Ascending aorta (tissue), 2 donors: ENCODE measurements at regions not wholly inside any gene's neighbourhood (a gene's known extent, or its start where the extent isn't known, plus 50 kb on each side); places are given as distances from the start of the nearest gene placed in this dataset.

ENCODE experiments used
- DNase-seq, 2 donors: peaks; one replicate each; pipeline ENCODE4 v3.0.0-alpha.2; 2019; ENCODE audit warnings: low spot score in 2 of 2
- H3K27ac ChIP-seq, 2 donors: fragments of 200-600 bp; sonication (generic); one replicate each; pipeline ENCODE4 v1.5.1; 2016 to 2017; ENCODE audit warnings: mild to moderate bottlenecking in 1 of 2
- H3K27me3 ChIP-seq: fragments of 200-600 bp; sonication (generic); one replicate; pipeline ENCODE4 v1.5.1; 2017
- H3K36me3 ChIP-seq, 2 donors: fragments of 200-600 bp; sonication (generic); one replicate each; pipeline ENCODE4 v1.5.1; 2016
- H3K4me1 ChIP-seq, 2 donors: fragments of 200-600 bp; sonication (generic); one replicate each; pipeline ENCODE4 v1.5.1; 2016 to 2017; ENCODE audit warnings: mild to moderate bottlenecking in 1 of 2
- H3K4me3 ChIP-seq, 2 donors: fragments of 200-600 bp; sonication (generic); one replicate each; pipeline ENCODE4 v1.5.1; 2016 to 2017; ENCODE audit warnings: mild to moderate bottlenecking in 1 of 2
- H3K9me3 ChIP-seq, 2 donors: fragments of 200-600 bp; sonication (generic); one replicate each; pipeline ENCODE4 v1.5.1; 2016
- CTCF ChIP-seq, 3 experiments: fragments of 200-600 bp in 2 of 3; fragments of 450-650 bp in 1 of 3; sonication (generic) in 2 of 3; IDR thresholded peaks; one replicate each; pipeline ENCODE4 v1.5.1; 2016 to 2019; ENCODE audit warnings: antibody characterized with exemption in 3 of 3, mild to moderate bottlenecking in 1 of 3, moderate library complexity in 1 of 3
- intact Hi-C: fragments of 100-400 bp; cut with DNase I; formaldehyde crosslinking; loops from one replicate; pipeline ENCODE4 v1.15.1; 2023

DNA sequence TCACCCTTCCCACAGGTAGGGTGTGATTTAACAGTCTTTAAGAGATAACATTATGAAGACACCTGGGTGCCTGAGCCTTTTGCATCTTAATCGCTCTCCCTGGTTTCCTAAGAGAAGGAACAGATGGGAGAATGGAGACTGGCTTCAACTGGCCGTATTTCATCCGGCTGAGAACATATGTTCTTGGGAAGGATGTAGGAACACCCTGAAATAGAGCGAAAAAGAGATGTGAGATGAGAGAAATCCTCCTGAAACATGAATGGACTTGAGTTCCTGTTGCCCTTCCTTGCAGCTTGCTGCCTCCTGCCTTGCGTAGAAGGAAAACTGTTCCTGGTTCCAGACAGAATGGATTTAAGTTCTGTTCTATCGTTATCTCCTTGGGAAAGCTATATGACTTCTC lies 385.4 kb upstream of the RBFOX1 start:
- Histone ChIP-seq H3K27ac (no peak overlapping the region), H3K27me3 (no peaks in the 10 kb centered on the region), H3K36me3 (no peaks in the 10 kb centered on the region), H3K9me3 (no peaks in the 10 kb centered on the region), H3K4me1 (no peaks in the 10 kb centered on the region), H3K4me3 (no peak overlapping the region)
- TF ChIP-seq CTCF (IDR thresholded peaks at IDR 0.05), result no peak
- intact Hi-C loops, result no loop called here
- DNase-seq, result no peak

- no peak overlapping the region for H3K4me3 ChIP-seq
- TF ChIP-seq CTCF (IDR thresholded peaks at IDR 0.05), result no peak
- intact Hi-C loops, result no loop called here
- H3K4me1 ChIP-seq, result no peaks in the 10 kb centered on the region
- H3K27ac ChIP-seq, result no peak overlapping the region
- no peak for DNase-seq
- H3K27me3 ChIP-seq, result no peaks in the 10 kb centered on the region
- no peaks in the 10 kb centered on the region for H3K9me3 ChIP-seq
- H3K36me3 ChIP-seq, result no peaks in the 10 kb centered on the region
These were observed 385.8 kb upstream of the RBFOX1 start for GRCh38 chr16:6946802-6947201.

- no peaks in the 10 kb centered on the region for H3K36me3 ChIP-seq
- DNase-seq, result no peak
- no peak overlapping the region for H3K4me3 ChIP-seq
- H3K4me1 ChIP-seq, result no peaks in the 10 kb centered on the region
- intact Hi-C loops, result no loop called here
- H3K27me3 ChIP-seq, result no peaks in the 10 kb centered on the region
- no peak for TF ChIP-seq CTCF (IDR thresholded peaks at IDR 0.05)
- H3K27ac ChIP-seq, result no peak overlapping the region
- H3K9me3 ChIP-seq, result no peaks in the 10 kb centered on the region
These were observed 386.5 kb upstream of the RBFOX1 start for GRCh38 chr16:6946106-6946505.

GRCh38 chr16:6940968-6941367 lies 391.7 kb upstream of the RBFOX1 start:
- DNase-seq, result no peak
- Histone ChIP-seq H3K9me3 (no peaks in the 10 kb centered on the region), H3K4me3 (no peak overlapping the region), H3K27me3 (no peaks in the 10 kb centered on the region), H3K4me1 (no peaks in the 10 kb centered on the region), H3K36me3 (no peaks in the 10 kb centered on the region), H3K27ac (no peak overlapping the region)
- TF ChIP-seq CTCF (IDR thresholded peaks at IDR 0.05), result no peak
- intact Hi-C loops, result no loop called here

- H3K9me3 ChIP-seq, result no peaks in the 10 kb centered on the region
- no peak overlapping the region for H3K27ac ChIP-seq
- H3K4me3 ChIP-seq, result no peak overlapping the region
- H3K27me3 ChIP-seq, result no peaks in the 10 kb centered on the region
- H3K4me1 ChIP-seq, result no peaks in the 10 kb centered on the region
- no peak for DNase-seq
- no peaks in the 10 kb centered on the region for H3K36me3 ChIP-seq
- intact Hi-C loops, result no loop called here
- no peak for TF ChIP-seq CTCF (IDR thresholded peaks at IDR 0.05)
These were observed 395.0 kb upstream of the RBFOX1 start for GRCh38 chr16:6937641-6938040.

GRCh38 chr16:6932871-6933385 lies 399.7 kb upstream of the RBFOX1 start:
- no peaks in the 10 kb centered on the region for H3K36me3 ChIP-seq
- no peaks in the 10 kb centered on the region for H3K4me1 ChIP-seq
- DNase-seq, result no peak
- no peak overlapping the region for H3K27ac ChIP-seq
- no peaks in the 10 kb centered on the region for H3K9me3 ChIP-seq
- no peaks in the 10 kb centered on the region for H3K27me3 ChIP-seq
- intact Hi-C loops, result no loop called here
- TF ChIP-seq CTCF (IDR thresholded peaks at IDR 0.05), result no peak
- H3K4me3 ChIP-seq, result no peak overlapping the region
